Ovary (tissue), 7 donors: ENCODE measurements at regions not wholly inside any gene's neighbourhood (a gene's known extent, or its start where the extent isn't known, plus 50 kb on each side); places are given as distances from the start of the nearest gene placed in this dataset.

Source experiments
- DNase-seq, 5 donors: peaks; one replicate each; pipeline ENCODE4 v3.0.0-alpha.2; 2019 to 2020
- H3K27ac ChIP-seq, 2 donors: fragments of 200-600 bp; one replicate each; pipeline versions ENCODE4 v1.5.1 to v1.8.0; 2019 to 2022
- H3K27me3 ChIP-seq: fragments of 200-600 bp; one replicate; pipeline ENCODE4 v1.8.0; 2022
- H3K36me3 ChIP-seq: fragments of 200-600 bp; sonication (generic); one replicate; pipeline ENCODE4 v1.5.1; 2019
- H3K4me1 ChIP-seq: one replicate; pipeline ENCODE4 v1.8.1; 2013; ENCODE audit warnings: mild to moderate bottlenecking, moderate library complexity; ENCODE audit not compliant: insufficient read depth
- H3K4me3 ChIP-seq: fragments of 200-600 bp; sonication (generic); one replicate; pipeline ENCODE4 v1.5.1; 2017
- H3K9me3 ChIP-seq, 2 donors: fragments of 200-600 bp in 1 of 2; sonication (generic) in 1 of 2; one replicate each; pipeline versions ENCODE4 v1.5.1 to v1.8.1; 2013 to 2019; ENCODE audit warnings: mild to moderate bottlenecking in 1 of 2, moderate library complexity in 1 of 2
- EP300 ChIP-seq: sonication (generic); formaldehyde crosslinking; IDR thresholded peaks from one replicate; pipeline ENCODE4 v1.6.1; 2017; ENCODE audit warnings: antibody characterized with exemption
- POLR2A ChIP-seq: fragments of 450-650 bp; IDR thresholded peaks from one replicate; pipeline ENCODE4 v1.6.1; 2017; ENCODE audit warnings: antibody characterized with exemption, mild to moderate bottlenecking, moderate library complexity
- WGBS, 3 donors: extraction: QIAGEN DNeasy Blood & Tissue Kit in 1 of 3; methylation state at CpG; one replicate each; pipeline versions ENCODE4 v1.1.5 to v1.1.7; 2013 to 2017; 5-methylcytosine and 5-hydroxymethylcytosine counted together
- intact Hi-C, 4 donors: fragments of 100-400 bp; cut with DNase I; formaldehyde crosslinking; loops; one replicate each; pipeline versions ENCODE4 v1.11.0 to v1.15.1; 2022 to 2023
- TF ChIP-seq, protein P1 (sequence below), 3 donors: fragments of 450-650 bp in 2 of 3; fragments of 200-600 bp in 1 of 3; IDR thresholded peaks; one replicate each; pipeline versions ENCODE4 v1.5.1 to v1.8.0; 2016 to 2022; ENCODE audit warnings: antibody characterized with exemption in 3 of 3, mild to moderate bottlenecking in 1 of 3
- donor health status: DM: no; HTN: no; CAD: no; lungs with moderate emphysema.
- donor health status: DM: no; HTN: no; CAD: no.
- donor health status: Bipolar disorder and iron deficiency.
- donor health status: DM: no; HTN: no; CAD: no.
- donor health status: DM: yes; HTN: yes; CAD: no.

DNA sequence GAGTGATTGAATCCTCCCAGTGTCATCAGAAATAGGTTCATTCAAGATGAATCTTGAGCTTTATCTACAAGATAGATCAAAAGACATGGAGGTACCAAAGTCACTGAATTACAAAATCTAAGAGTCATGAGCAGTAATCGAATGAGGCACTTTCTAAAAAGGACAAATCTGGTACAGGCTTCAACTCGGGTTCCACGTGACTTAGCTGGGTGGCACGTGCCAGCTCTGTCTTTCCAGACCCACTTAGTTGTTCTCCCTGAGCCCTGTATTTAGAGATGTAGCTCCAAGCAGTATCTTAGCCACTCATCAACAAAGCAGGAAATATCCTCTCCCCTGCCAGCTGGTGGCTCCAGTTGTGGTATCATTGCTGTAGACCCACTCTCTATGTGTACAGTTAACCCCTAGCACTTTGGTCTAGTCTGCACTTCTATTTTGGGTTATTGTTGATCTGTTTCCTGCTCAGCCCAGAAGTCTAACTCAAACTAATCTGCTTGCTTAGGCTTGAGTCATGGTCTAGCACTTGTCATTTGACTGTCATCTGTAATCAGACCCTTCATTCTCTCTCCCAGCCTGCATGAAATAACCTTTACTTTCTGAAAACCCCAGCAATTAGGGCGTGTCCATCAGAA, 528.7 kb downstream of the ETS1 start:
- Histone ChIP-seq H3K4me1 (no peaks in the 10 kb centered on the region), H3K36me3 (no peaks in the 10 kb centered on the region), H3K27ac (no peak overlapping the region), H3K27me3 (no peaks in the 10 kb centered on the region), H3K9me3 (no peaks in the 10 kb centered on the region), H3K4me3 (no peak overlapping the region)
- no peak for DNase-seq
- TF ChIP-seq EP300 (no peak), POLR2A (no peak)
- TF ChIP-seq, protein P1, sequence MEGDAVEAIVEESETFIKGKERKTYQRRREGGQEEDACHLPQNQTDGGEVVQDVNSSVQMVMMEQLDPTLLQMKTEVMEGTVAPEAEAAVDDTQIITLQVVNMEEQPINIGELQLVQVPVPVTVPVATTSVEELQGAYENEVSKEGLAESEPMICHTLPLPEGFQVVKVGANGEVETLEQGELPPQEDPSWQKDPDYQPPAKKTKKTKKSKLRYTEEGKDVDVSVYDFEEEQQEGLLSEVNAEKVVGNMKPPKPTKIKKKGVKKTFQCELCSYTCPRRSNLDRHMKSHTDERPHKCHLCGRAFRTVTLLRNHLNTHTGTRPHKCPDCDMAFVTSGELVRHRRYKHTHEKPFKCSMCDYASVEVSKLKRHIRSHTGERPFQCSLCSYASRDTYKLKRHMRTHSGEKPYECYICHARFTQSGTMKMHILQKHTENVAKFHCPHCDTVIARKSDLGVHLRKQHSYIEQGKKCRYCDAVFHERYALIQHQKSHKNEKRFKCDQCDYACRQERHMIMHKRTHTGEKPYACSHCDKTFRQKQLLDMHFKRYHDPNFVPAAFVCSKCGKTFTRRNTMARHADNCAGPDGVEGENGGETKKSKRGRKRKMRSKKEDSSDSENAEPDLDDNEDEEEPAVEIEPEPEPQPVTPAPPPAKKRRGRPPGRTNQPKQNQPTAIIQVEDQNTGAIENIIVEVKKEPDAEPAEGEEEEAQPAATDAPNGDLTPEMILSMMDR (IDR thresholded peaks at IDR 0.05), result no peak
- intact Hi-C loops, result no loop called here
- 89 to 94% (median 92%) methylated on average over 5 of the region's 5 CpGs for WGBS, 3 donors

DNA sequence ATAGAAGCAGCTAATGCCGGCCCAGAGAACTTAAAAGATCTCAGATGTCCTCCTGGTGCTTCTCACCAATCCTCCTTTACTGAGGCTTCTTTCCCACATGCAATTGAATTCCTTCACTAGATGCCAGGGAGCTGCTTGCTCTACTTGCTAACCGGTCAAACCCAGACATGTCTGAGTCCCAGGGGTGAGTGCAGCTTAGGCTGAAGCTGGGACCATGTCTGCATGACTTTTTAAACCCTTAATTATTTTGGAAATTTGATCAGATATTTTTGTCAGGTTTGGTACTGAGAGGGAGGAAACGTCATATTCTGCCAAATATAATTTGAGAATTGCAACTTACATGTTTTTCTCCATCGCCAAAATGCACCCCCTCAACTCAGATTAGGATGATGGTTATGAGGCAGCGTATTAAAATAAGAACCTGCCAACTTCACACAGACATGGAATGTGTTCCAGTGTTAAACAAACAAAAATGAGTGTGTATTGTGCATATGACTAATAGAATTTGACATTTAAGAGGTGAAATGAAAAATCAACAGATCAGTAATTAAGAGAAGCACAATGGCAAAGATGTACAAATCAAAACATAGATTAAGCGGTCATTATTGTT, 529.5 kb downstream of the ETS1 start:
- no peak for DNase-seq
- intact Hi-C loops, result no loop called here
- TF ChIP-seq, protein P1 (IDR thresholded peaks at IDR 0.05), result no peak
- no peak for TF ChIP-seq POLR2A
- Histone ChIP-seq H3K4me3 (no peak overlapping the region), H3K4me1 (no peaks in the 10 kb centered on the region), H3K27me3 (no peaks in the 10 kb centered on the region), H3K36me3 (no peaks in the 10 kb centered on the region), H3K9me3 (no peaks in the 10 kb centered on the region), H3K27ac (no peak overlapping the region)
- WGBS, 3 donors, result 58 to 76% (median 64%) methylated on average over 6 of the region's 6 CpGs

DNA sequence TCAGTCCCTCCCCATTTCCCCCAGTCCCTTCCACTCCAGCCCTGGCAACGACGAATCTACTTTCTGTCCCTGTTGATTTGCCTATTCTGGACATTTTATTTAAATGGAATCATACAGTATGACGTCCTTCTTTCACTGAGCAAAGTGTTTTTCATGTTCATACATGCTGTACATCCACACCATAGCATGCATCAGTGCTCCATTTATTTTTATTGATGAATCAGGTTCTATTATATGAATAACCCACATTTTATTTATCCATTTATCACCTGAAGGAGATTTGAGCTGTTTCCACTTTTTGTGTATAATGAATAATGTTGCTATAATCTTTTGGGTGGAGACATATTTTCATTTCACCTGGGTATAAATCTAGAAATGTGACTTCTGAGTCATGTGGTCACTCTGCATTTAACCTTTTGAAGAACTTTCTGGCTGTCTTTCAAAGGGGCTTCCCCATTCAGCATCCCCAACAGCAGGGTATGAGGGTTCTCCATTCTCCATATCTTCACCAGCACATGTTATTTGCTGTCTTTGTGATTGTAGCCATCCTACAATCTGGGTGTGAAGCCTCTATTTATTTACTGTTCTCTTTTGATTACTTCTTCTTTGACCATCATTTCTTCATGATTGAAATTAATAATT, 531.7 kb downstream of the ETS1 start:
- H3K27me3 ChIP-seq, result no peaks in the 10 kb centered on the region
- intact Hi-C loops, result no loop called here
- no peak overlapping the region for H3K4me3 ChIP-seq
- H3K27ac ChIP-seq, result no peak overlapping the region
- no peak for DNase-seq
- no peaks in the 10 kb centered on the region for H3K9me3 ChIP-seq
- 80 to 90% (median 83%) methylated on average over 3 of the region's 3 CpGs for WGBS, 3 donors
- H3K4me1 ChIP-seq, result no peaks in the 10 kb centered on the region
- H3K36me3 ChIP-seq, result no peaks in the 10 kb centered on the region
- TF ChIP-seq, protein P1 (IDR thresholded peaks at IDR 0.05), result no peak
- TF ChIP-seq EP300 (no peak), POLR2A (no peak)

DNA sequence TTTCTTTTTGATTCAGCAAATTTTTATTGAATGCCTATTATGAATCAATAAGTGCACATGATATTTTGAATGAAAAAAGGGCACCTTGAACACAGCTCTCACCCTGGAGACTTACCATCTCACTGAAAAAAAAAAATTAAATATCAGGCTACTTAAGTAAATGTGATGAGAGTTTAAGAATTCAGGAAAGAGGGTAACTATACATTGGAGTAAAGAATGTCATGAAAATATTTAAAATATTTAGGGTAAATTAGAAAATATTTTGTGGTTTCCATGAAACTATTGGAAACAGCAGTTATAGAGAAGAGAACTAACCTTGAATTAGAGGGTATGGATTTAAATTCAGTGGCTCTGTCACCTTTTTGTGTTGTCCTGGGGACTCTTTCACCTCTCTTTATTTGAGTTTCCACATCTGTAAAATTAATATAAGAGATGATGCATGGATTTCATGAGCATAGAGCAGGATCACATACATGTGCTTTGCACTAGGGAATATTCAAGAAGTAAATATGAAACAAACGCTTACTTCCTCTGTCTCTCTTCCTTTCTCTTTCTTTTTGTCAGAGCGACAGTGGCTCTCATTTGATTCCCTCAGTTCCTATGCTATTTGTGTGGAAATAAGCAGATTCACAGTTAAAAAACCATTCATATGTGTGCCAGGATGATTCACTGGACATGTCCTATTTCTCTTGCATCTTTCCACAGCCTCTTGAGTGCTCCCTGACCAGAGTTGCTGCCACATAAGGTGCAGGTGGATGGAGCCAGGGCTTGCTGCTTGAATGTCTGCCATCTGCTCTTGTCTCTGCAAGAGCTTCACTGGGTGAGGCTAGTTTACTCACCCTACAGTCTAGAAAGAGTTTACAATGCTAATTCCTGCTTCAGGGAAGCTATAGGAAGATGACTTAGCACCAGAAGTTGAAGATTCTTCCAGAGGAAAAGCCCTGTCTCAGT, 533.1 kb downstream of the ETS1 start:
- Histone ChIP-seq H3K36me3 (no peaks in the 10 kb centered on the region), H3K4me3 (no peak overlapping the region), H3K9me3 (no peaks in the 10 kb centered on the region), H3K27me3 (no peaks in the 10 kb centered on the region), H3K4me1 (no peaks in the 10 kb centered on the region), H3K27ac (no peak overlapping the region)
- intact Hi-C loops, result no loop called here
- WGBS, 3 donors, result 72 to 80% (median 78%) methylated on average over 2 of the region's 2 CpGs
- TF ChIP-seq EP300 (no peak), POLR2A (no peak)
- TF ChIP-seq, protein P1 (IDR thresholded peaks at IDR 0.05), result no peak
- DNase-seq, result no peak
